Upper lobe of left lung (tissue), 4 donors: ENCODE measurements at regions not wholly inside any gene's neighbourhood (a gene's known extent, or its start where the extent isn't known, plus 50 kb on each side); places are given as distances from the start of the nearest gene placed in this dataset.

ENCODE experiments used
- CTCF ChIP-seq, 6 experiments: fragments of 450-650 bp in 4 of 6; fragments of 200-600 bp in 2 of 6; sonication (generic) in 2 of 6; IDR thresholded peaks; one replicate each; pipeline ENCODE4 v1.5.1; 2016 to 2019; ENCODE audit warnings: antibody characterized with exemption in 6 of 6
- EP300 ChIP-seq, 4 donors: sonication (generic); formaldehyde crosslinking; IDR thresholded peaks; one replicate each; pipeline ENCODE4 v1.5.1; 2017; ENCODE audit warnings: antibody characterized with exemption in 4 of 4, control low read depth in 2 of 4
- POLR2A ChIP-seq, 4 donors: fragments of 450-650 bp; IDR thresholded peaks; one replicate each; pipeline ENCODE4 v1.5.1; 2016 to 2017; ENCODE audit warnings: antibody characterized with exemption in 4 of 4, mild to moderate bottlenecking in 2 of 4

- TF ChIP-seq CTCF (IDR thresholded peaks at IDR 0.05) (no peak), POLR2A (IDR thresholded peaks at IDR 0.05) (no peak), EP300 (IDR thresholded peaks at IDR 0.05) (no peak)
Measured at GRCh38 chr14:89614009-89614691, 197.1 kb upstream of the FOXN3 start.
